ENCODE measurements at regions not wholly inside any gene's neighbourhood (a gene's known extent, or its start where the extent isn't known, plus 50 kb on each side); places are given as distances from the start of the nearest gene placed in this dataset.
"Not testable (repeated sequence)": the region's sequence is repeated elsewhere in the genome, so short reads cannot be mapped to it uniquely, and the experiment has no call there.

DNA sequence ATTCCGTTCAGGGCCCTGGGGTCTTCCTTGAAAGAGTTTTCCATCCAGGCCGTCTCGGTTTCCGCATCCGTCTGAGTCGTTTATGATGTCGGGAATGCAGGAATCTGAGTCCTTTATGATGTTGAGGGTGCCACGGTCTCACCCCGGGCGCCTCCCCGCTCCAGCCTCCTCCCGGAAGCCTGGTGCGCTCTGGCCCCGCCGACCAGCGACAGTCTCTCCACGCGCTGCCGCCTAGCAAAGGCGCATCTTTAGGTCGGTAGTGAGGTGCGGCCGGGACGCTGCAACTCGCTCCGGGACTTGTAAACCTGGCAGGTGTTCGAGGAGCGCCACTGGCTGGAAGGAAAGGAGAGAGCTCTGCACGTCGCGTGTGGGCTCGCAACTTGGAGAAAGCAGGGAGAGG lies 132.6 kb downstream of the FAM72C start:
- not testable (repeated sequence) for DNase-seq

DNA sequence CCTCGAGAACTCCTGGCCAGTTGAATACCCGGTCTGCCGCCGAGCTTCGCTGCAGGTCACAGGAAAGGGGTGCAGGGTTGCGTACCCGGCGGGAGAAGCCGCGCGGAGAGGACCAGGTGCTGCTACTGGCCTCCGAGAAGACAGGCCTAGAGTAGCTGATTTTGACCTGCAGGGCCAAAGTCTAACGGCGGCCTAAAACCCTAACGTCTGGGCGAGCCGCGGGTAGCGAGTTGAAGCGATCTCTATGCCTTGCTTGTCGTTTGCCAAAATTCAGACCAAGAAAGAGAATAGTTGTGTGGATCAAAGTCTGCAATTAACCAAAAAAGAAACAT lies 133.2 kb downstream of the FAM72C start:
- DNase-seq, result not testable (repeated sequence)

DNA sequence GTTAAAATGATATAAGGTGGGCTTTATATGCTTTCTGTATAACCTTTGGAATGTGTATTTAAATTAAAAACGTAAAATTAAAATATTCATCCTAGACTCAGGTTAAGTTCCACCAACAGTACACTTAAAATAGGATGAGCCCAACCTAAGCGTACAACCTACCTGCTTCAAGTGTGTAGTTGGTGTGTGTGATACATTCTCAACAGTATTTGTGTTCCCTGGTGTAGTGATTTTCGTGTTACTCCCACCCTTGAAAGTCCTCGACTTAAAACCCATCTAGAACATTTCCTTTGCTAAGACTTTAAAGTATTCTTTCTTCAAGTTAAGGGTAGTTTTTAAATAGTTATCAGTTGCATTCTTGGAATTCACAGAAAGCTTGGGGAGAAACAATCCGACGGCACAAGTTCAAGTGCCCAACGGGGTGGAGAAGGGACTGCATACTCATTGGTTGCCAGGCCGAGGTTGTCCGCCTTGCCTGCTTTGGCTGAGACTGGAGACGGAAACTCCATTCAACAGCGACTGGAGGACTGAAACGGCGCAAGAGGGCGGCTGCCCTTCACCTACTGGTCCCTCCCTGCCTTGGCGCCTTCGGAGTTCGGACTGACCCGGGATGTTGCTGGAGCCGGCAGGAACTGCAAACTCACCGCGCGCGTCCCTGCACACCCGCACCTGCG lies 133.7 kb downstream of the FAM72C start:
- not testable (repeated sequence) for DNase-seq

DNA sequence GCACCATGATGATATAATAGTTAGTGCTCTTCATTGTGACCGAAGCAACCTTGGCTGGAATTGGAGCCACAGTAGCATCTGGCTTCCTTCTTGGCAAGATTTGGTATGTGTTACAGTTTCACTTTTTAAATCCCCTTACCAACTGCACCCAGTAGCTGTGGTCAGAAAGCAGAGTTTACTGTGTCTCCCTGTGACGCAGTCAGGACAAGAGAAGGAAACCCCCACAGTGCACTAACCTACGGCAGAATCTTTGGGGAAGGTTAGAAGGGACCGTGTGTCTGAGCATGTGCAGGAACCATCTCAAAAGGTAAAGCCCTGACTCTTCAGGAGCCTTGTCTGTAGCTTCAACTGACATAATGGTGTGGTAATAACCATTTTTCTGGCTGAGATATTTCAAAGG lies 138.4 kb downstream of the FAM72C start:
- DNase-seq, result not testable (repeated sequence)

DNA sequence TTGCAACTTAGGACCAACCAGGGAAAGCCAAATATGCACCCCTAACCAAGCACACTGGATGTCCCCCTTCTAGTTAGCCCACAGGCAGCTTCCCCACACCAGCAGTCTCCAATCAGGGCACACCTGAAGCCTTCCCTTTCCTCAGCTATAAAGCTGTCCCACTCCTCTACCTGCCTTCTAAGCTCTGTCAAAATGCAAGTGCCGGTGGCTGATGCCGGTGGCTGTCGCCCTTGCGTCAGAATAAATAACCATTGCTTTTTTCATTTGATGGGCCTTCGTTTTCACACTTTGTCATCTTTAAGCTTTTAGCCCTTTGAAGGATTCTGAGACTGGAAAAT lies 139.4 kb downstream of the FAM72C start:
- DNase-seq, result not testable (repeated sequence)

DNA sequence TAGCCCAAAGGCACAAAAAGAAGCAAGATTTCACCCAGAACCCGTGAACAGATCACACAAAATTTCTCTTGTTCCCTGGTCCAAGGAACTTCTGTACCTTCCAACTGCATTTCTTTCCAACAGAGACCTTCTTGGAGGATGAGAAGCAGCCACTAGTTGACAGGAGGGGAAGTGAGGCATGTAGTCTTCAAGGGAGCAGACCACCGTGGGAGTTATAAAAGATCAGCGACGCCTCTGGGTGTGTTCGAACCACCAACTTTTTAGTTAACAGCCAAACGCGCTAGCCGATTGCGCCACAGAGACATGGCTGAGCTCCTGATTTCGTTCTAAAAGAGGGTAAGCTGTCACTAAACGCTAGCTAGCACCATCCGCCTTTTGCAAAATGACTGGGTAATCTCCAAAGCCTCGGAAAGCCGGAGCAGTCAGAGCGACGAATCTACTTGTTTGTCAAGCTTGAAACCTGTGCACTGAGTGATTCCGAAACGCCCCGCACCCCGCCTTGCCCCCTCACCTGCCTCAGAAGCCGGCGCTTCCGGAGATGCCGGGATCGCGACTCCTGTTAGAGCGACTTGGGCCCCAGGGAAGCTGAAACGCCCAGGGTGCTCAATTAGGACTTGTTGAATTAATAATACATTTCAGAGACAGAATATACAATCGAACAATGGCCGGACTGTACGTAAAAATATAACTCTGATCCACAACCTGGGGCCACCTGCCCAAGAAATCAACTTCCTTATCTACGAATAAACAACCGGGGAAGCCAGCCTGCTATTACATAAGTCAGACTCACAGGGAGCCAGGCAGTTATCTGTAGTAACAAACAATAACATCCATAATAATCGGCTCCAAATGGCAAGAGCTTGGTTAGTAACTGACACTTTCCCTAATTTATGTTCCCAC lies 140.1 kb downstream of the FAM72C start:
- DNase-seq, result not testable (repeated sequence)

DNA sequence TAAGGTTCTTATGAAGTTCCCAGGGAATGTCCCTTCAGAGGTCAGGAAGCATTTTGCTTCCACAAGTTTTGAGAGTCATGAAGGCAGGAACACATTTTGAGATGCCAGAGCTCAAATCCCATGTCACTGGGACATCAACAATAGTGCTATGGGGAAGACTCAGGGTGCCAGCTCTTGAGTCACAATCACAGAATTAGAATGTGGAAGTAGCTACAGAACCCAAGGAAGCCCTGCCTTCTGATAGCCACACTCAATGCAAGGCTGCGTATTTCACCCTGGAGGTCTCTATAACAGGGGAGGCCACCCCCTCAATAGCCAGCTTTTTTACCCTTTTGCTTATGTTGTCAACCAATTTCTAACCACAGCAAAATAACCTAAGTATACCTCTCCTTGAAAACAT lies 145.6 kb downstream of the FAM72C start:
- DNase-seq, result not testable (repeated sequence)

DNA sequence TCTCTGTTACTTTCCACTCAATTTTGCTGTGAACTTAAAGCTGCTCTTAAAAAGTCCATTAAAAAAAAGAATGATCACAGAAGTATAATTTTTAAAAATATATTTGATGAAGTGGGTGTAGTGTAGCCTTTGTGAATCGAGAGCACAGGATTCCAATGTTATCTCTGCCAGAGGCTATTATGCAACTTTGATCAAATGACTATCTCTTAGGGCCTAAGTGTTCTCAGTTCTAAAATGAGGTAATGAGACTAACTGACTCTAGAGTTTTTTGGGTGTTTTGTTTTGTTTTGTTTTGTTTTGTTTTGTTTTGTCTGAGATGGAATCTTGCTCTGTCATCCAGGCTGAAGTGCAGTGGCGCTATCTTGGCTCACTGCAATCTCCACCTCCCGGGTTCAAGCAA lies 147.5 kb downstream of the FAM72C start:
- not testable (repeated sequence) for DNase-seq

DNA sequence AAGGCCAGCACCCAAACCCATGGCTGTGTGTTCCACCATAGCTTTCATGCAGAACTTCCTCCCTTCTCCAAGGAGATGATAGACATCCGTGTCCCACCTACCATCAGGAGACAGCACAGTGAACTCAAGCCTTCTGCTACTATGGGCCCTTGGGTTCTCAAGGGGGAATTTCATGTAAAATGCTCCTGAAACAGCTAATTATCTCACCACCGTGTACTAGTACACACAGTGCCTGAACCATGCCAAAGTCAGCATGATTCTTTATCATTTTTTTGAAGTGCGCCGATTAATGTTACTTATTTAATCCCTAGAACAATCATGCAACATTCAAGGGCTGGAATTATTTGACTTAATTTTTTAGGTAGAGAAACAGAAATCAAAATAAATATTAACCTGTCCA lies 151.7 kb downstream of the FAM72C start:
- DNase-seq, result not testable (repeated sequence)

DNA sequence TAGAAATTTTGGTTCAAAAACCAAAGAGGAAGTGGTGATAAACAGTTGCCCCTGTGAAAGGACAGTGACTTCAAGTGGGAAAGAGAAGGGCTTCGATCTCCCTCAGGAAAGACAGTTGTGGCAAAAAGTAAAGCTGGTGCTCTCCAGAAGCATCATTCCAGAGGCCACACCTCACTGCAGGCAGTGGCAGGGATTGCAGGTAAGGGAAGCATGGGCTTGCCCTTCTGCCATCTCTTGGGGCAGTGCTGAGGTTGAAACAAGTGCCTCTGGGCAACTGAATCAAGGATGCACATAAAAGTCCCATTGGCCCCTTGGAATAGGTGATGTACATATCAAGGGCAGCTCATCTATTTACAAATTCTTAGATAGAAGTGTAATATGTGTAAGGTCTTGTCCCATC lies 155.4 kb downstream of the FAM72C start:
- not testable (repeated sequence) for DNase-seq

DNA sequence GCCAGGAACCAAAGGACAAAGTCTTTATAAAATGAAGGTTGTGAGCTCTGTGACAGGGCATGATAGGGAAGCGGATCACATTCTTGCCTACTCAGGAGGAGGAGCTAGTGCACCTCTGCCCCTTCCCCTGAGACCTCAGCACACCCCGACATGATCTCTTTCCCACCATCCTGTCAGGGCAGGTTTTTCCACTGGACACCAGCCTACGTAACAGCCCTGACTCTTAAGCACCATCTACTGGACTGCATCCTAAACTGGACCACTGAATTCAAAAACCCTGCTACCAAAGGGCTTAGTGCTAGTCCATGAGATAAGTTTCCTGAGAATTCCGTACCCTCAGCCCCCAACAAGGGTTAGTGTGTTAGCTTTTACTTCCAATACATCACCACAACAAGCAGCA lies 166.4 kb downstream of the FAM72C start:
- not testable (repeated sequence) for DNase-seq

DNA sequence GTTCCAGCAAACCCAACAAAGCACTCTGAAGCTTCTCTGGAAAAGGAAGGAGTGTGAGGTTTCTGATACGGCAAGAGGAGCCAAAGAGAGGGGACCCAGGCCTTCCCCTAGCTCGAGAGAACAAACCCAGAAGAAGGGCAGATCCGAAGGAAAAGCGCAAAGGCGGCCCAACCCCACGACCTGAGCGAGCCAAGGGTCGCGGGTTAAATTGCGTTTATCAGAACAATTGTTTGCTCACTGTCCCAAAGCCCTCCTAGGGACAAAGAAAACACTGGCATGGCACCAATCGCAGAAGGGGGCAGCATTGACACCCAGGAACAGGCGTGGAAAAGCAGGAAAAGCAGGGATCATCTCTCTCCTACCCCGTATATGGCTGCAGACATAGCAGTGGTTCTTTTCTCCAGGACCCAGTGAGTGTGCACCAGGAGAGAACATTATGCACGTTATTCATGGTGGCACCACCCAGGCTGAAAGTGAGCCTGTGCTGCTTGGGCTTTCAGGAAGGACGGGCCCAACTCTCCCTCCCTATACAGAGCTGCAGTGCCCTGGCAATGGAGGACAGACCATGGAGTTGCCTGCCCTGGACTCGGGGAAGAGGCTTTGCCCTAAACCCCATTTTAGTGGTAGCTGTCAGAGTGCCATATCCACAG lies 167.0 kb downstream of the FAM72C start:
- DNase-seq, result not testable (repeated sequence)

DNA sequence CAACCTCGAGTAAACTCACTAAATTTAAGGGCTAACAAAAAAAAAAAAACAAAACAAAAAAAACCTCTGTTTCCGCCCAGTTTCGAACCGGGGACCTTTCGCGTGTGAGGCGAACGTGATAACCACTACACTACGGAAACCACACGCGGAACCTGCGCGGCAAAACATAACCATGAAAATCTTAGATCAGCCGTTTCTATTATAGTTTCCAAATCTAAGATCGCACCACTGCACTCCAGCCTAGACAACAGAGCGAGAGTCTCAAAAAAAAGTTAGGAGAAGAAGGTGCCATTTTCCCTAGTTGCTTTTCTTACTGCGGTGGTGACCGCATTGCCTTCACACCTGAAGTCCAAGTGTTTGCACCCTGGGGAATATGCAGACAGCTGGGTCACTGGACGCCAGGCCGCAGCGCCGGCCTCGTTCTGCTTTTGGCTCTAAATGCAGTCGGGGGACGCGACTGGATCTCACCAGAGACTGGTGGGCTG lies 167.8 kb downstream of the FAM72C start:
- not testable (repeated sequence) for DNase-seq

DNA sequence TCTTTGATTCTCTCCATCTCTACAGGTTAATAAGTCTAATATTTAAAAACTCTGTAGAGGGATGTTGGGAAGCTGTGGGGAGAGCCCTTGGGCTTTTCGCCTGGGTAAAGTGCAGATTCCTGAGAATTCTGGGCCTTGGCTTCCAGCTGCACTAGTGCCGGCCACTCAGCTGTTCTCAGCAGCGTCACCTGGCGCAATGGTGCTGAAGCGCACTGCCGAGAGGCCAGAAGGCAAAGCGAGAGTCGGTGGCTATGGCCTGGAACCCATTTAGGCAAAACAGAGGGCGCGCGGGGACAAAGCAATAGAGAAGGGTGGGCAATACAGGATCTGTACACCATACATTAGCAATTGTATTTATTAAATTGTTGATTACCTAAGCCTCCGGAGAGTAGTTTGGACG lies 168.7 kb downstream of the FAM72C start:
- DNase-seq, result not testable (repeated sequence)

DNA sequence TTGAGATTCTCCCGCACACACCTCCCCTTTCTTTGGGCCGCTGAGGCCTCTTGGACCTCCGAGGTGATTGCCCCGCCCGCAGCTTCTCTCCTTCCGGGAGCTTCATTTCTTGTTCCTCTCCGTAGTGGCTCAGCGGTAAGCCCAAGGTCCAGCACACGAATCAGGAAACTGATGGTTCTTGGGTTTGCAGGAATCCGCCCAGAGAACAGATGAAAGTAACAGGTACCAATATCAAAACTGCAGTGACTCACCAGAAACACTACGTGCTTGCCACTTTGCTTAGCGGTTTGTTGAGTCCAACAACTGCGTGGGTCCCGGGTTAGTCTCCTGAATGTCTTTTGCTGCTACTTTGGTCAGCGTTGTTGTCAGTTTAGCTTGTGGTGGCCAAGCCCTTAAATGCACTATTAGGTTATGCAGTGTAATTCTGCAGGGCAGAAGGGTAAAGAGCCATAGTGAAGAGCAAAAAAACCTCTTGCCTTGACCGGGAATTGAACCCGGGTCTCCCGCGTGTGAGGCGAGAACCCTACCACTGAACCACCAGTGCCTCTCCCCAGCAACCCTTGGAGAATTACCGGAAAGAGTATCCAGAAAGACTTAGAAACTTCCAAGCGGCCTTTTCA lies 172.1 kb downstream of the FAM72C start:
- DNase-seq, result not testable (repeated sequence)

DNA sequence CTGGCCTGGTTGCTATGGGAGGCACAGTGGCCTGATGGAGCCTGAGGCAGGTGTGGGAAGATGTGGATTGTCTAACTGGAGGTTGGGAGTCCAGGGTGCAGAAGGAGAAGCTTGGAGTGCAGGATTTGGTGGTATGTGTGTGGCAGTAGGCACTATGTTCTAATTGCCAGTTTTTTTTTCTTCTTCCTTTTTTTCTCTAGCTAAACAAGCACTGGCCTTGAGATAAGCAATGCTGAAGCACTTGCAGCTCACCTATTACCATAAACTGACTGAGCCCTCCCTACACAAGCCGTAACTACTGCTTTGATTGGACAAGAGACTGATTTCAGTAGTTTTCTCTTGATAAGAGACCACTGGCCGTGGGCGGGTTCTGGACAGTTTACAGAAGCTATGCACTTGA lies 175.4 kb downstream of the FAM72C start:
- not testable (repeated sequence) for DNase-seq

DNA sequence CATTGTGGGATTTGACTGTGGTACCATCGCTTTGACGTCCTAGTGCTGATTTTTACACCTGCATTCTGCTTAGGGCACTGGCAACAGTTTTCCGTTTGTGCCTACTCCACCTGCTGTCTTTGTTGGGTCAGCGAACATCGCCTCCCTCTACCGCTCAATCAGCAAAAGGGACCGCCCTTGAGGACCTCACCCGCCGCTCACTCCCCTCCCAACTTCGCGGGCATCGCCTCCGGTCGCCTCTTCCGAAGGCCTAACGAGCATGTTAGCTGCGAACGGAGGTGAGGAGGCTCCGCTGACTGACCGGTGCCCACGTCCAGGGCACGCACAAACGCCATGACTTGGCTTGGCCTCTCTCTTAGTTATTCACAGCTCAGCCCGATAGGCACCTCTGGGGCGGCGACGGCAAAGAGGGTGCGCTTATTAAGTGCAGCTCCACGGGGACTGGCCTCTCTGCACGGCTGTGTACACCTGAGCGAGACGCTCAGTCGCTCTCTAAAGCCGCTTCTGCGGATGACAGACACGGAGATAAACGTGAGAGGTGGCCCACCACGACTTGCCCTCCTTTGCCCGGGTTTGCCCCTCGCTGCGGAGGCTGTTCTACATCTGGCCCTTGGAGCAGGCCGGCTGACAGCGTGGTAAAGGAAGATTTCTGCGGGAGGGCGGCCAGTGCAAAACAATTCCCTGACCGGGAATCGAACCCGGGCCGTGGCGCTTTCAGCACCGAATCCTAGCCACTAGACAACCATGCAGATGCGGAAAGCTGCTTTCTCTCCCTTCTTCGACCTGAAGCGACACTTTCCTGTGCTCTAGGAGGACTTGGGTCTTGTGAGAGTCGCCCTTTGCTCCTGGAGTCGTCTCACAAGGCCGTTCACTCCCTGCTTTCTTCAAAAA lies 179.5 kb downstream of the FAM72C start:
- DNase-seq, result not testable (repeated sequence)

DNA sequence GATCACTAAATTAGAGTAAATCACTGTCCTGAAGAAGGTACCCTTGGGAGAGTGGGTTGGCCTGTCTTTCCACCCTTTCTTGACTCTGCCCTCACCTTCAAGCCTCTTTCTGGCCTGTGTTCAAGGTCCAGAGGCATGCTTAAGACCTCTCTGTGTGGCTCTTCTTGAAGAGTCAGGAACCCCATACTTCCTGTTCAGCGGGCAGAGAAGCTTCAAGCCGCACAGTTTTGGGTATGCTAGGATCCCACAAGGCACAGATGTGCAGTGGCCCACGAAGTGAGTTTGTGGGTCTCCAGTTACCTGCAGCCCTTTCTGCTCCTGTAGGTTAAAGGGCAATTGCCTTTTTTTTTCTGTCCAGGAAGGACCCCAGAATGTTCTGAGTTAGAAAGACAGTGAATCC lies 185.4 kb downstream of the FAM72C start:
- not testable (repeated sequence) for DNase-seq

DNA sequence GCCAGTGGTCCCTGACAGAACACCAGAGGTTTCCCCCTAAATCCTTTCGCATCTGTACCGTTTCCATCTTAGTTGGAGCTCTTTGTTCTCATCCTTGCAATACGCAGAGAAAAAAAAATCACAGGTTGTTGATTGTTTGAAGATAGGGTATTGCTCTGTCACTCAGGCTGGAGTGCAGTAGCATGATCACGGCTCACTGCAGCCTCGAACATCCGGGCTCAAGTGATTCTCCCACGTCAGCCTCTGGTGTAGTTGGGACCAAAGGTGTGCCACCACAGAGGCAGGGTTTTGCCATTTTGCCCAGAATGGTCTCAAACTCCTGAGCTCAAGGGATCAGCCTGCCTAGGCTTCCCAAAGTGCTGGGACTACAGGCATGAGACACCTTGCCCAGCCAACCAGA lies 185.9 kb downstream of the FAM72C start:
- not testable (repeated sequence) for DNase-seq

DNA sequence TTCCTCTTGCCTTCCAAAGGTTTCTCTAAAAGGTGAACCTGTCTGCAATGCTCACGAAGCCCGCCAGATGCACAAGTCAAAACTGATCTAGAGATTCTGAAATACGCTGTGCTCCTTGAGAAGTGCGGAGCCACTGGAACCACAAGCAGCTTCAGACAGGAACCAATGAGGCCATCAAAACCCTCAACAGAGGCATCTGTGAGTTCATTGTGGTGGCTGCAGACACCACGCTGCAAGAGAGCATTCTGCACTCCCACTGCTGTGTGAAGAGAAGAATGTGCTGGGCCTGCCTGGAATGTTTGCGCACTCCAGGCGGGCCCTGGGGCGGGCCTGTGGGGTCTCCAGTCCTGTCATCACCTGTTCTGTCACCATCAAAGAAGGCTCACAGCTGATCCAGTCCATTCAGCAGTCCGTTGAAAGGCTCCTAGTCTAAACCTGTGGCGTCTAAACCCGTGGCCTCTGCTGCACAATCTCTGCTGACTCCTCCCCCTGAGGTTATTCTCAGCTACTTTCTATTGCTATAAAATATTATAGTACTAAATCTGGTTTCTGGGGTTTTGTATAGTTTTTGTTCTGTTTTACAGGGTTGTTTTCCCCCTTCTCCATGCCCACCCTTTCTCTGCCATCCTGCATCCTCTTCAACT lies 187.4 kb downstream of the FAM72C start:
- DNase-seq, result not testable (repeated sequence)

DNA sequence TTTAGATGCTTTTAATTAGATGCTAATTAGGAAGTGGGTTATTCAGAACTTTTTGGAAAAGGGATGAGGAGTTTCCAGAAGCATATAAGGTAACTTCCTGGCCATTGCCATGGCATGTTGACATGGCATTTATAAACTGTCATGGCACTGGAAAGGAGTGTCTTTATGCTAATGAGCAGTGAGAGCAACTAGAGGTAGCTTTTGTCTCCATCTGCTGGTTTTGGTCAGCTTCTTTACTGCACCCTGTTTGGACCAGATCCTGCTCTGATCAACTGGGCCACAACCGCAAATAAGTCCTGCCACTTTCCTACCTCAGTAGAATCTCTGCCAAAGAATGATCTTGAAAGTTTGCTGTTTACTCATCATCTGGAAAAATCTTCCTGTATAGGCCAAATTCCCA lies 193.6 kb downstream of the FAM72C start:
- not testable (repeated sequence) for DNase-seq

DNA sequence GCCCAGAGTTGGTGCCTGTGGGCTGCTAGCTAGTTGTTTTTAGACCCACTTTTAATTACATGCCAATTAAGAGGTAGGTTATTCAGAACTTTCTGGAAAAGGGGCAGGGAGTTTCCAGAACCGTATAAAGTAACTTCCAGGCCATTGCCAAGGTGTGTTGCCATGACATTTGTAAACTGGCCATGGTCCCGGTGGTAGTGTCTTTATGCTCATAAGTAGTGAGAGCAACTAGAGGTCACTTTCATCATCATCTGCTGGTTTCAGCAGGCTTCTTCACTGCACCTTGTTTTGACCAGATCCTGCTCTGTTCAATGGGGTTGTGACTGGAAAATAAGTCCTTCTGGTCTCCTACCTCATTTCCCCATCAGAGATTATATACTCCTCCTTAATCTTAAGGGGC lies 207.0 kb downstream of the FAM72C start:
- DNase-seq, result not testable (repeated sequence)

All from activated CD4-positive, CD25-positive, alpha-beta regulatory T cell (primary cell).